ENCODE measurements at regions not wholly inside any gene's neighbourhood (a gene's known extent, or its start where the extent isn't known, plus 50 kb on each side); places are given as distances from the start of the nearest gene placed in this dataset.

DNA sequence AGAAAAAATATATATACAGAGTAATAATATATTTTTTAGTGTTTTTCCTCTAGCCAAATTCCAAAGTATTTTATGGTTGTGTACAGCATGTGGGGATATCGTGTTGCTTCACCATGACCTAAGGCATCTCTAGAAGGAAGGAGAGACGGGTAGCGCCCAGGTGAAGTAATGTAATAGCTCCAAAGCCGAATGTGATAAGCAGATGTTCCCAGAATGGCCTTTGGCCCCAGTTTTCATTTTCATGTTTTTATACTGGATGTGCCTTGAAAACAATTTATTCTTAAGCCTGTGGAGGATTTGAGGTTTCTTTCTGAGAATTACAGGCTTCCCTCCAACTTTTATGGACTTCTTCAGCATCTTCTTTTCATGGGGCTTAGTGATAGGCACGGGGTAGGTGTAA is 587.9 kb upstream of the KIRREL3 start:
- Histone ChIP-seq H3K27ac (ENCODE audit: low read depth, low read length) (no peak overlapping the region), H3K4me3 (ENCODE audit: low read length) (no peak overlapping the region), H3K36me3 (ENCODE audit: control insufficient read depth, low read length) (no peaks in the 10 kb centered on the region), H3F3A (ENCODE audit: control insufficient read depth, insufficient read depth) (no peaks in the 10 kb centered on the region), H3K9me3 (ENCODE audit: control insufficient read depth, insufficient read depth, low read length) (no peaks in the 10 kb centered on the region), H3K4me1 (ENCODE audit: control insufficient read depth, low read length) (no peaks in the 10 kb centered on the region), H3K79me2 (ENCODE audit: control insufficient read depth, low read length) (no peaks in the 10 kb centered on the region), H3K27me3 (ENCODE audit: control insufficient read depth, low read length) (no peaks in the 10 kb centered on the region), H4K20me1 (ENCODE audit: control insufficient read depth, insufficient read depth, low read depth, low read length) (no peaks in the 10 kb centered on the region), H3K4me2 (ENCODE audit: low read length) (no peak overlapping the region), H3K9me2 (replicated peaks; ENCODE audit: control insufficient read depth, low read length) (no peaks in the 10 kb centered on the region)
- TF ChIP-seq EZH2phosphoT487 (IDR thresholded peaks at IDR 0.05; ENCODE audit: borderline replicate concordance, low read length) (no peak), CTCF (IDR thresholded peaks at IDR 0.05; ENCODE audit: low read depth, low read length, poor library complexity, severe bottlenecking) (no peak)

GRCh38 chr11:127587511-127587910 is 586.9 kb upstream of the KIRREL3 start:
- Histone ChIP-seq H3K27me3 (ENCODE audit: control insufficient read depth, low read length) (no peaks in the 10 kb centered on the region), H4K20me1 (ENCODE audit: control insufficient read depth, insufficient read depth, low read depth, low read length) (no peaks in the 10 kb centered on the region), H3K36me3 (ENCODE audit: control insufficient read depth, low read length) (no peaks in the 10 kb centered on the region), H3K9me3 (ENCODE audit: control insufficient read depth, insufficient read depth, low read length) (no peaks in the 10 kb centered on the region), H3K9me2 (replicated peaks; ENCODE audit: control insufficient read depth, low read length) (no peaks in the 10 kb centered on the region), H3K4me2 (ENCODE audit: low read length) (no peak overlapping the region), H3K4me1 (ENCODE audit: control insufficient read depth, low read length) (no peaks in the 10 kb centered on the region), H3K27ac (ENCODE audit: low read depth, low read length) (no peak overlapping the region), H3K79me2 (ENCODE audit: control insufficient read depth, low read length) (no peaks in the 10 kb centered on the region), H3K4me3 (ENCODE audit: low read length) (no peak overlapping the region), H3F3A (ENCODE audit: control insufficient read depth, insufficient read depth) (no peaks in the 10 kb centered on the region)
- no peak for TF ChIP-seq EZH2phosphoT487 (IDR thresholded peaks at IDR 0.05; ENCODE audit: borderline replicate concordance, low read length)
- TF ChIP-seq CTCF (IDR thresholded peaks at IDR 0.05; ENCODE audit: low read depth, low read length, poor library complexity, severe bottlenecking): no peak

DNA sequence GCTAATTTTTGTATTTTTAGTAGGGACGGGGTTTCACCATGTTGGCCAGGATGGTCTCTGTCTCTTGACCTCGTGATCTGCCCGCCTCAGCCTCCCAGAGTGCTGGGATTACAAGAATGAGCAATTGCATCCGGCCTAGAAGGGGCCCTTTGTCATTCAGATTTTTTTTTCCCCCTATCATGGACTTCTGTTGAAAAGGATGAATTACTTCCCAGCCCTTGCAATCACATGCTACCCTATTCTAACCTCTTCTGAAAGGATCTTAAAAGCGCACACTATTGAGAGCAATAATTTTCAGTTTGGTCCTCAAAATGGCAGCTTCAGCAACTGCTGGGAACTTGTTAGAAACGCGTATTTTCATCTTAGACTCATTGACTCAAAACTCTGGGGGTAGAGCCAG is 575.6 kb upstream of the KIRREL3 start:
- H3K36me3 ChIP-seq (ENCODE audit: control insufficient read depth, low read length): no peaks in the 10 kb centered on the region
- no peaks in the 10 kb centered on the region for H4K20me1 ChIP-seq (ENCODE audit: control insufficient read depth, insufficient read depth, low read depth, low read length)
- no peak overlapping the region for H3K4me2 ChIP-seq (ENCODE audit: low read length)
- H3F3A ChIP-seq (ENCODE audit: control insufficient read depth, insufficient read depth): no peaks in the 10 kb centered on the region
- no peak overlapping the region for H3K4me3 ChIP-seq (ENCODE audit: low read length)
- no peaks in the 10 kb centered on the region for H3K27me3 ChIP-seq (ENCODE audit: control insufficient read depth, low read length)
- no peaks in the 10 kb centered on the region for H3K9me3 ChIP-seq (ENCODE audit: control insufficient read depth, insufficient read depth, low read length)
- no peak overlapping the region for H3K27ac ChIP-seq (ENCODE audit: low read depth, low read length)
- H3K79me2 ChIP-seq (ENCODE audit: control insufficient read depth, low read length): no peaks in the 10 kb centered on the region
- TF ChIP-seq EZH2phosphoT487 (IDR thresholded peaks at IDR 0.05; ENCODE audit: borderline replicate concordance, low read length): no peak
- no peak for TF ChIP-seq CTCF (IDR thresholded peaks at IDR 0.05; ENCODE audit: low read depth, low read length, poor library complexity, severe bottlenecking)
- H3K4me1 ChIP-seq (ENCODE audit: control insufficient read depth, low read length): no peaks in the 10 kb centered on the region
- H3K9me2 ChIP-seq (replicated peaks; ENCODE audit: control insufficient read depth, low read length): no peaks in the 10 kb centered on the region

DNA sequence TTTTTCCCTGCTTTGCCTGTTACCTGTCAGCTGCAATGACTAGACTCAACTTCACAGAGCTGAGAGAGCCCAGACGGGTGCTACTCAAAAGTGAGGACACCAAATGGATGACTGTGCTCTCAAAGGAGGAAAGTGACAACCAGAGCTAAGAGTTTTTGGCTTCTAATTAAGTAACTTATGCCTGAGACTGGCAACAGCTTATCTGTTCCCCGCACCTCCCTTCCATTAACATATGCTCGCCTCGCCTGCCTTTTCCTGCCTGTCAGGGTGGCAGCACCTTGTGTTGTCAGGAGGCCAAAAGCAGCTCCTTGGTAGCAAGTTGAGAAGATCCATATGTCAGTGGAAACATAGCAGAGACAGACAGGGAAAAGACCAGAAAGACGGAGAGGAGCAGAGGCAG is 573.9 kb upstream of the KIRREL3 start:
- Histone ChIP-seq H3K27me3 (ENCODE audit: control insufficient read depth, low read length) (no peaks in the 10 kb centered on the region), H4K20me1 (ENCODE audit: control insufficient read depth, insufficient read depth, low read depth, low read length) (no peaks in the 10 kb centered on the region), H3K9me3 (ENCODE audit: control insufficient read depth, insufficient read depth, low read length) (no peaks in the 10 kb centered on the region), H3K4me3 (ENCODE audit: low read length) (no peak overlapping the region), H3K79me2 (ENCODE audit: control insufficient read depth, low read length) (no peaks in the 10 kb centered on the region), H3K4me1 (ENCODE audit: control insufficient read depth, low read length) (no peaks in the 10 kb centered on the region), H3F3A (ENCODE audit: control insufficient read depth, insufficient read depth) (no peaks in the 10 kb centered on the region), H3K4me2 (ENCODE audit: low read length) (no peak overlapping the region), H3K27ac (ENCODE audit: low read depth, low read length) (no peak overlapping the region), H3K9me2 (replicated peaks; ENCODE audit: control insufficient read depth, low read length) (no peaks in the 10 kb centered on the region), H3K36me3 (ENCODE audit: control insufficient read depth, low read length) (no peaks in the 10 kb centered on the region)
- TF ChIP-seq CTCF (IDR thresholded peaks at IDR 0.05; ENCODE audit: low read depth, low read length, poor library complexity, severe bottlenecking): no peak
- TF ChIP-seq EZH2phosphoT487 (IDR thresholded peaks at IDR 0.05; ENCODE audit: borderline replicate concordance, low read length): no peak

Data from DOHH2 (cell line).